WTC11 (cell line): ENCODE measurements at regions not wholly inside any gene's neighbourhood (a gene's known extent, or its start where the extent isn't known, plus 50 kb on each side); places are given as distances from the start of the nearest gene placed in this dataset.

Experiments
- ATAC-seq: fragments of 200-7000 bp; cut with Tn5 transposase; 2 replicates; pipeline ENCODE4 v1.10.0; 2021; ENCODE audit warnings: mild to moderate bottlenecking, moderate library complexity
- CTCF ChIA-PET: fragments of 300-600 bp; sonication (Branson Sonifier 250); formaldehyde crosslinking; loops from one replicate; lab custom pipeline; 2021; ENCODE audit warnings: antibody characterized with exemption; lab: Charles Lee
- POLR2A ChIA-PET: fragments of 350-600 bp; sonication (Branson Sonifier 250); formaldehyde crosslinking; loops from one replicate; lab custom pipeline; 2021; ENCODE audit warnings: antibody characterized with exemption; lab: Charles Lee
- DNase-seq: peaks from one replicate; pipeline ENCODE4 v3.0.0; 2021; ENCODE audit warnings: low spot score
- H3K27ac Mint-ChIP-seq: 2 replicates; pipeline ENCODE4 v1.8.0; 2021; ENCODE audit warnings: mixed read lengths
- H3K27me3 Mint-ChIP-seq: 2 replicates; pipeline ENCODE4 v1.8.0; 2021; ENCODE audit warnings: low read depth, mild to moderate bottlenecking, moderate library complexity, mixed read lengths
- H3K36me3 Mint-ChIP-seq: 2 replicates; pipeline ENCODE4 v1.8.0; 2021; ENCODE audit warnings: mixed read lengths
- H3K4me1 Mint-ChIP-seq: 2 replicates; pipeline ENCODE4 v1.8.0; 2022; ENCODE audit warnings: mixed read lengths
- H3K4me3 Mint-ChIP-seq: 2 replicates; pipeline ENCODE4 v1.8.0; 2021; ENCODE audit warnings: mild to moderate bottlenecking, moderate library complexity, mixed read lengths
- H3K9me3 Mint-ChIP-seq: 2 replicates; pipeline ENCODE4 v1.8.0; 2021; ENCODE audit warnings: mixed read lengths
- CBFB ChIP-seq: sonication (generic); formaldehyde crosslinking; IDR thresholded peaks from 2 replicates; pipeline ENCODE4 v1.8.1; 2022; ENCODE audit warnings: mild to moderate bottlenecking, low read depth, missing genetic modification reagents
- CREM ChIP-seq: sonication (generic); formaldehyde crosslinking; IDR thresholded peaks from 2 replicates; pipeline ENCODE4 v1.8.1; 2022; ENCODE audit warnings: mild to moderate bottlenecking, missing genetic modification reagents, moderate library complexity
- FOXP1 ChIP-seq: sonication (generic); formaldehyde crosslinking; IDR thresholded peaks from 2 replicates; pipeline ENCODE4 v1.8.0; 2022; ENCODE audit warnings: missing genetic modification reagents, mild to moderate bottlenecking, moderate library complexity, borderline replicate concordance
- FOXP4 ChIP-seq: sonication (generic); formaldehyde crosslinking; IDR thresholded peaks from 2 replicates; pipeline ENCODE4 v1.8.0; 2022; ENCODE audit warnings: mild to moderate bottlenecking, missing genetic modification reagents
- GRHL2 ChIP-seq: fragments of 250-450 bp; sonication (Bioruptor Pico); IDR thresholded peaks from 2 replicates; pipeline ENCODE4 v1.8.0; 2022; ENCODE audit warnings: mild to moderate bottlenecking, moderate library complexity; ENCODE audit not compliant: insufficient replicate concordance, severe bottlenecking
- JAZF1 ChIP-seq: fragments of 250-450 bp; sonication (Bioruptor Pico); IDR thresholded peaks from 2 replicates; pipeline ENCODE4 v1.9.0; 2021; ENCODE audit warnings: moderate library complexity, mild to moderate bottlenecking, inconsistent platforms
- JUN ChIP-seq: sonication (generic); formaldehyde crosslinking; IDR thresholded peaks from 2 replicates; pipeline ENCODE4 v1.8.0; 2023; ENCODE audit warnings: mild to moderate bottlenecking, missing genetic modification reagents
- OVOL2 ChIP-seq: fragments of 250-450 bp; sonication (Bioruptor Pico); IDR thresholded peaks from 2 replicates; pipeline ENCODE4 v1.9.0; 2021; ENCODE audit warnings: mild to moderate bottlenecking, borderline replicate concordance
- RELA ChIP-seq: sonication (generic); formaldehyde crosslinking; IDR thresholded peaks from 2 replicates; pipeline ENCODE4 v1.8.1; 2022; ENCODE audit warnings: missing genetic modification reagents, mild to moderate bottlenecking, borderline replicate concordance
- SMAD3 ChIP-seq: sonication (generic); formaldehyde crosslinking; IDR thresholded peaks from 2 replicates; pipeline ENCODE4 v1.8.0; 2022; ENCODE audit warnings: missing genetic modification reagents, mild to moderate bottlenecking, borderline replicate concordance
- ZNF121 ChIP-seq: sonication (generic); formaldehyde crosslinking; IDR thresholded peaks from 2 replicates; pipeline ENCODE4 v1.8.0; 2023; ENCODE audit warnings: missing genetic modification reagents
- ZNF263 ChIP-seq: sonication (generic); formaldehyde crosslinking; IDR thresholded peaks from 2 replicates; pipeline ENCODE4 v1.8.1; 2022; ENCODE audit warnings: low read depth, mild to moderate bottlenecking, moderate library complexity, missing genetic modification reagents
- ZNF396 ChIP-seq: fragments of 250-450 bp; sonication (Bioruptor Pico); IDR thresholded peaks from 2 replicates; pipeline ENCODE4 v1.8.0; 2021; ENCODE audit warnings: mild to moderate bottlenecking, moderate library complexity, borderline replicate concordance
- ZNF416 ChIP-seq: fragments of 250-450 bp; sonication (Bioruptor Pico); IDR thresholded peaks from 2 replicates; pipeline ENCODE4 v1.9.0; 2021; ENCODE audit warnings: mild to moderate bottlenecking, inconsistent platforms
- ZNF532 ChIP-seq: fragments of 250-450 bp; sonication (Bioruptor Pico); IDR thresholded peaks from 2 replicates; pipeline ENCODE4 v1.9.0; 2021; ENCODE audit warnings: mild to moderate bottlenecking, borderline replicate concordance
- TF ChIP-seq, protein P1 (sequence below): fragments of 250-450 bp; sonication (Bioruptor Pico); IDR thresholded peaks from 2 replicates; pipeline ENCODE4 v1.8.0; 2021; ENCODE audit warnings: mild to moderate bottlenecking
- TF ChIP-seq, protein P2 (sequence below): sonication (generic); formaldehyde crosslinking; IDR thresholded peaks from 2 replicates; pipeline ENCODE4 v1.8.0; 2023; ENCODE audit warnings: missing genetic modification reagents
- TF ChIP-seq, protein P3 (sequence below): fragments of 250-450 bp; sonication (Bioruptor Pico); IDR thresholded peaks from 2 replicates; pipeline ENCODE4 v1.9.0; 2021; ENCODE audit warnings: moderate library complexity, mild to moderate bottlenecking, inconsistent platforms, borderline replicate concordance
- TF ChIP-seq, protein P4 (sequence below): sonication (generic); formaldehyde crosslinking; IDR thresholded peaks from 2 replicates; pipeline ENCODE4 v1.8.1; 2023; ENCODE audit warnings: mild to moderate bottlenecking, missing genetic modification reagents, moderate library complexity

GRCh38 chr4:4766564-4766963 lies 92.9 kb upstream of the MSX1 start:
- no peak for TF ChIP-seq ZNF396 (CRISPR knock-in tag)
- no peak for TF ChIP-seq ZNF121 (CRISPR knock-in tag)
- TF ChIP-seq RELA (CRISPR knock-in tag), result no peak
- no peak for TF ChIP-seq FOXP1 (CRISPR knock-in tag)
- TF ChIP-seq, protein P1, sequence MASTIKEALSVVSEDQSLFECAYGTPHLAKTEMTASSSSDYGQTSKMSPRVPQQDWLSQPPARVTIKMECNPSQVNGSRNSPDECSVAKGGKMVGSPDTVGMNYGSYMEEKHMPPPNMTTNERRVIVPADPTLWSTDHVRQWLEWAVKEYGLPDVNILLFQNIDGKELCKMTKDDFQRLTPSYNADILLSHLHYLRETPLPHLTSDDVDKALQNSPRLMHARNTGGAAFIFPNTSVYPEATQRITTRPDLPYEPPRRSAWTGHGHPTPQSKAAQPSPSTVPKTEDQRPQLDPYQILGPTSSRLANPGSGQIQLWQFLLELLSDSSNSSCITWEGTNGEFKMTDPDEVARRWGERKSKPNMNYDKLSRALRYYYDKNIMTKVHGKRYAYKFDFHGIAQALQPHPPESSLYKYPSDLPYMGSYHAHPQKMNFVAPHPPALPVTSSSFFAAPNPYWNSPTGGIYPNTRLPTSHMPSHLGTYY (CRISPR knock-in tag), result no peak
- TF ChIP-seq GRHL2 (CRISPR knock-in tag), result no peak
- TF ChIP-seq FOXP4 (CRISPR knock-in tag), result no peak
- TF ChIP-seq JUN (CRISPR knock-in tag), result no peak
- TF ChIP-seq, protein P2, sequence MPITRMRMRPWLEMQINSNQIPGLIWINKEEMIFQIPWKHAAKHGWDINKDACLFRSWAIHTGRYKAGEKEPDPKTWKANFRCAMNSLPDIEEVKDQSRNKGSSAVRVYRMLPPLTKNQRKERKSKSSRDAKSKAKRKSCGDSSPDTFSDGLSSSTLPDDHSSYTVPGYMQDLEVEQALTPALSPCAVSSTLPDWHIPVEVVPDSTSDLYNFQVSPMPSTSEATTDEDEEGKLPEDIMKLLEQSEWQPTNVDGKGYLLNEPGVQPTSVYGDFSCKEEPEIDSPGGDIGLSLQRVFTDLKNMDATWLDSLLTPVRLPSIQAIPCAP (CRISPR knock-in tag), result no peak
- no peak for TF ChIP-seq JAZF1 (CRISPR knock-in tag)
- TF ChIP-seq SMAD3, result no peak
- no peak for TF ChIP-seq ZNF416 (CRISPR knock-in tag)
- no peak for TF ChIP-seq ZNF532
- TF ChIP-seq, all 79 proteins: peak for 0
- ATAC-seq (no peak), DNase-seq (no peak)
- Mint-ChIP-seq H3K9me3 (no peaks in the 10 kb centered on the region), H3K36me3 (no peaks in the 10 kb centered on the region), H3K27ac (no peak overlapping the region), H3K27me3 (peaks cover 10% of the 10 kb centered on the region), H3K4me3 (no peak overlapping the region), H3K4me1 (peaks cover 42% of the 10 kb centered on the region)
- ChIA-PET CTCF (no interaction called here), POLR2A (no interaction called here)

GRCh38 chr4:4765811-4766210 lies 93.7 kb upstream of the MSX1 start:
- CTCF ChIA-PET, result no interaction called here
- peaks cover 49% of the 10 kb centered on the region for H3K4me1 Mint-ChIP-seq
- no peak for DNase-seq
- TF ChIP-seq, protein P2 (CRISPR knock-in tag), result no peak
- TF ChIP-seq ZNF263, result no peak
- TF ChIP-seq CBFB, result no peak
- no peak for TF ChIP-seq OVOL2 (CRISPR knock-in tag)
- TF ChIP-seq, protein P3, sequence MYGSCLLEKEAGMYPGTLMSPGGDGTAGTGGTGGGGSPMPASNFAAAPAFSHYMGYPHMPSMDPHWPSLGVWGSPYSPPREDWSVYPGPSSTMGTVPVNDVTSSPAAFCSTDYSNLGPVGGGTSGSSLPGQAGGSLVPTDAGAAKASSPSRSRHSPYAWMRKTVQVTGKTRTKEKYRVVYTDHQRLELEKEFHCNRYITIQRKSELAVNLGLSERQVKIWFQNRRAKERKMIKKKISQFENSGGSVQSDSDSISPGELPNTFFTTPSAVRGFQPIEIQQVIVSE (CRISPR knock-in tag), result no peak
- no peak for TF ChIP-seq FOXP4 (CRISPR knock-in tag)
- TF ChIP-seq, protein P4, sequence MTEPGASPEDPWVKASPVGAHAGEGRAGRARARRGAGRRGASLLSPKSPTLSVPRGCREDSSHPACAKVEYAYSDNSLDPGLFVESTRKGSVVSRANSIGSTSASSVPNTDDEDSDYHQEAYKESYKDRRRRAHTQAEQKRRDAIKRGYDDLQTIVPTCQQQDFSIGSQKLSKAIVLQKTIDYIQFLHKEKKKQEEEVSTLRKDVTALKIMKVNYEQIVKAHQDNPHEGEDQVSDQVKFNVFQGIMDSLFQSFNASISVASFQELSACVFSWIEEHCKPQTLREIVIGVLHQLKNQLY (CRISPR knock-in tag), result no peak
- no peak for TF ChIP-seq CREM (CRISPR knock-in tag)
- TF ChIP-seq, all 79 proteins: peak for 0
- no peak overlapping the region for H3K4me3 Mint-ChIP-seq
- no peaks in the 10 kb centered on the region for H3K36me3 Mint-ChIP-seq
- POLR2A ChIA-PET, result no interaction called here
- ATAC-seq, result no peak
- H3K27ac Mint-ChIP-seq, result no peak overlapping the region
- H3K27me3 Mint-ChIP-seq, result peaks cover 15% of the 10 kb centered on the region
- no peaks in the 10 kb centered on the region for H3K9me3 Mint-ChIP-seq
